ENCODE measurements at regions not wholly inside any gene's neighbourhood (a gene's known extent, or its start where the extent isn't known, plus 50 kb on each side); places are given as distances from the start of the nearest gene placed in this dataset.

DNA sequence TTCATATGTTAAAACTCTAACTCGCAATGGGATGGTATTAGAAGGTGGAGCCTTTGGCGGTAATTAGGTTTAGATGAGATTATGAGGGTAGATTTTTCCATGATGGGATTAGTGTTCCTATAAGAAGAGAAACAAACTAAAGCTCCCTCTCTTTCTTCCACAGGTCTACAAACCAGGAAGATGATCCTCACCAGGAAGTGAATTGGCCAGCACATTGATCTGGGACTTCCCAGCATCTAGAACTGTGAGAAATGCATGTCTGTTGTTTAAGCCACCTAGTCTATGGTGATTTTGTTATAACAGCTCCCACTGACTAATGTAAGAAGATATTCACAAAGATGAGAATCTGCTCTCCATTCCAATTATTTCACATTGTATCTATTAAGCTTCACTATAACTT, 2266.9 kb downstream of the PCDH7 start:
- no peak for TF ChIP-seq POLR2A (IDR thresholded peaks at IDR 0.05; ENCODE audit: low read length)
- TF ChIP-seq GATA1 (IDR thresholded peaks at IDR 0.05; ENCODE audit: low read depth, low read length) = no peak
